ENCODE measurements at regions not wholly inside any gene's neighbourhood (a gene's known extent, or its start where the extent isn't known, plus 50 kb on each side); places are given as distances from the start of the nearest gene placed in this dataset.

- no peak for TF ChIP-seq MAX (IDR thresholded peaks at IDR 0.05)
- no peak for TF ChIP-seq FOXM1 (IDR thresholded peaks at IDR 0.05; ENCODE audit: borderline replicate concordance, low read depth)
- TF ChIP-seq REST (IDR thresholded peaks at IDR 0.05; ENCODE audit: low read depth): no peak
- TF ChIP-seq EP300 (IDR thresholded peaks at IDR 0.05; ENCODE audit: borderline replicate concordance): no peak
- TF ChIP-seq RAD21 (IDR thresholded peaks at IDR 0.05; ENCODE audit: low read depth): no peak
- TF ChIP-seq YY1 (IDR thresholded peaks at IDR 0.05; ENCODE audit: low read depth): no peak
- no peak for TF ChIP-seq CEBPB (IDR thresholded peaks at IDR 0.05)
- no peak for TF ChIP-seq TAF1 (IDR thresholded peaks at IDR 0.05; ENCODE audit: low read depth)
- TF ChIP-seq NFIC (IDR thresholded peaks at IDR 0.05): no peak
- no peak for TF ChIP-seq ZBTB7A (IDR thresholded peaks at IDR 0.05; ENCODE audit: low read depth)
Observed at GRCh38 chr11:81920205-81920604, 813.5 kb downstream of the FAM181B start.

Measured in Ishikawa (cell line).